Smooth muscle cell (in vitro differentiated cells): ENCODE measurements at regions not wholly inside any gene's neighbourhood (a gene's known extent, or its start where the extent isn't known, plus 50 kb on each side); places are given as distances from the start of the nearest gene placed in this dataset.

Experiments
- DNase-seq: peaks from one replicate; lab custom pipeline; 2025; ENCODE audit not compliant: unreplicated experiment; lab: John Stamatoyannopoulos, UW
- H2AFZ ChIP-seq: fragments of 200-600 bp; sonication (generic); 2 replicates; pipeline ENCODE4 v1.6.0; 2016; ENCODE audit warnings: antibody characterized with exemption, low read depth, mild to moderate bottlenecking
- H3F3A ChIP-seq: fragments of 200-600 bp; sonication (generic); 2 replicates; pipeline ENCODE4 v1.6.0; 2017; ENCODE audit warnings: antibody characterized with exemption, low read depth
- H3K27ac ChIP-seq: fragments of 200-600 bp; sonication (generic); 2 replicates; pipeline ENCODE4 v1.5.1; 2016; ENCODE audit warnings: low read depth, mild to moderate bottlenecking
- H3K27me3 ChIP-seq: fragments of 200-600 bp; sonication (generic); 2 replicates; pipeline ENCODE4 v1.6.1; 2016; ENCODE audit warnings: low read depth, mild to moderate bottlenecking
- H3K36me3 ChIP-seq: fragments of 200-600 bp; sonication (generic); 2 replicates; pipeline ENCODE4 v1.5.1; 2016; ENCODE audit warnings: low read depth
- H3K4me1 ChIP-seq: fragments of 200-600 bp; sonication (generic); 2 replicates; pipeline ENCODE4 v1.5.1; 2016; ENCODE audit warnings: low read depth
- H3K4me2 ChIP-seq: fragments of 200-600 bp; sonication (generic); 2 replicates; pipeline ENCODE4 v1.6.0; 2016; ENCODE audit warnings: mild to moderate bottlenecking
- H3K4me3 ChIP-seq: fragments of 200-600 bp; sonication (generic); 2 replicates; pipeline ENCODE4 v1.5.1; 2016; ENCODE audit warnings: mild to moderate bottlenecking
- H3K79me2 ChIP-seq: fragments of 200-600 bp; sonication (generic); 2 replicates; pipeline ENCODE4 v1.6.0; 2016; ENCODE audit warnings: low read depth, mild to moderate bottlenecking
- H3K9ac ChIP-seq: fragments of 200-600 bp; sonication (generic); 2 replicates; pipeline ENCODE4 v1.6.0; 2016; ENCODE audit warnings: low read depth
- H3K9me3 ChIP-seq: fragments of 200-600 bp; sonication (generic); replicated peaks from 2 replicates; pipeline ENCODE4 v1.5.1; 2016; ENCODE audit warnings: low read depth
- H4K20me1 ChIP-seq: fragments of 200-600 bp; sonication (generic); 2 replicates; pipeline ENCODE4 v1.6.0; 2016; ENCODE audit warnings: low read depth
- WGBS: methylation state at CpG from one replicate; pipeline ENCODE4 v1.1.7; 2016; ENCODE audit warnings: low lambda C conversion rate; 5-methylcytosine and 5-hydroxymethylcytosine counted together
- TF ChIP-seq, protein P1 (sequence below): fragments of 200-600 bp; sonication (generic); IDR thresholded peaks from 2 replicates; pipeline ENCODE4 v1.5.1; 2017; ENCODE audit warnings: borderline replicate concordance, mild to moderate bottlenecking, antibody characterized with exemption; ENCODE audit not compliant: insufficient read depth, poor library complexity, severe bottlenecking

DNA sequence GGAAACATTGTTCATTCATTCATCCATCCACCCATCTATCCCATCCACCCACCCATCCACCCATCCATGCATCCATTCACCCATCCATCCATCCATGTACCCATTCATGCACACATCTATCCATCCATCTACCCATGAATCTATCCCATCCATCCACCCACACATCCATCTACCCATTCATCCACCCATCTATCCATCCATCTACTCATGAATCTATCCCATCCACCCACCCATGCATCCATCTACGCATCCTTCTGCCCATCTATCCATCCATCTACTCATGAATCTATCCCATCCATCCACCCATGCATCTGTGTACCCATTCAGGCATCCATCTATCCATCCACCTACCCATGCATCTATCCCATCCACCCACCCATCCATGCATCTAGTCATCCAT lies 51.6 kb upstream of the URI1 start:
- Histone ChIP-seq H4K20me1 (no peaks in the 10 kb centered on the region), H3K79me2 (no peaks in the 10 kb centered on the region), H3K4me1 (no peaks in the 10 kb centered on the region), H3K4me2 (no peak overlapping the region), H2AFZ (no peak overlapping the region), H3K36me3 (no peaks in the 10 kb centered on the region), H3K9me3 (no peaks in the 10 kb centered on the region), H3F3A (no peaks in the 10 kb centered on the region), H3K4me3 (no peak overlapping the region), H3K27ac (no peak overlapping the region), H3K9ac (no peak overlapping the region), H3K27me3 (no peaks in the 10 kb centered on the region)
- TF ChIP-seq, protein P1, sequence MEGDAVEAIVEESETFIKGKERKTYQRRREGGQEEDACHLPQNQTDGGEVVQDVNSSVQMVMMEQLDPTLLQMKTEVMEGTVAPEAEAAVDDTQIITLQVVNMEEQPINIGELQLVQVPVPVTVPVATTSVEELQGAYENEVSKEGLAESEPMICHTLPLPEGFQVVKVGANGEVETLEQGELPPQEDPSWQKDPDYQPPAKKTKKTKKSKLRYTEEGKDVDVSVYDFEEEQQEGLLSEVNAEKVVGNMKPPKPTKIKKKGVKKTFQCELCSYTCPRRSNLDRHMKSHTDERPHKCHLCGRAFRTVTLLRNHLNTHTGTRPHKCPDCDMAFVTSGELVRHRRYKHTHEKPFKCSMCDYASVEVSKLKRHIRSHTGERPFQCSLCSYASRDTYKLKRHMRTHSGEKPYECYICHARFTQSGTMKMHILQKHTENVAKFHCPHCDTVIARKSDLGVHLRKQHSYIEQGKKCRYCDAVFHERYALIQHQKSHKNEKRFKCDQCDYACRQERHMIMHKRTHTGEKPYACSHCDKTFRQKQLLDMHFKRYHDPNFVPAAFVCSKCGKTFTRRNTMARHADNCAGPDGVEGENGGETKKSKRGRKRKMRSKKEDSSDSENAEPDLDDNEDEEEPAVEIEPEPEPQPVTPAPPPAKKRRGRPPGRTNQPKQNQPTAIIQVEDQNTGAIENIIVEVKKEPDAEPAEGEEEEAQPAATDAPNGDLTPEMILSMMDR, result no peak
- 87% methylated on average over 1 of the region's 1 CpG for WGBS
- DNase-seq, result no peak
